Smooth muscle cell (in vitro differentiated cells): ENCODE measurements at regions not wholly inside any gene's neighbourhood (a gene's known extent, or its start where the extent isn't known, plus 50 kb on each side); places are given as distances from the start of the nearest gene placed in this dataset.

Source experiments
- DNase-seq: peaks from one replicate; lab custom pipeline; 2025; ENCODE audit not compliant: unreplicated experiment; lab: John Stamatoyannopoulos, UW
- H2AFZ ChIP-seq: fragments of 200-600 bp; sonication (generic); 2 replicates; pipeline ENCODE4 v1.6.0; 2016; ENCODE audit warnings: antibody characterized with exemption, low read depth, mild to moderate bottlenecking
- H3F3A ChIP-seq: fragments of 200-600 bp; sonication (generic); 2 replicates; pipeline ENCODE4 v1.6.0; 2017; ENCODE audit warnings: antibody characterized with exemption, low read depth
- H3K27ac ChIP-seq: fragments of 200-600 bp; sonication (generic); 2 replicates; pipeline ENCODE4 v1.5.1; 2016; ENCODE audit warnings: low read depth, mild to moderate bottlenecking
- H3K27me3 ChIP-seq: fragments of 200-600 bp; sonication (generic); 2 replicates; pipeline ENCODE4 v1.6.1; 2016; ENCODE audit warnings: low read depth, mild to moderate bottlenecking
- H3K36me3 ChIP-seq: fragments of 200-600 bp; sonication (generic); 2 replicates; pipeline ENCODE4 v1.5.1; 2016; ENCODE audit warnings: low read depth
- H3K4me1 ChIP-seq: fragments of 200-600 bp; sonication (generic); 2 replicates; pipeline ENCODE4 v1.5.1; 2016; ENCODE audit warnings: low read depth
- H3K4me2 ChIP-seq: fragments of 200-600 bp; sonication (generic); 2 replicates; pipeline ENCODE4 v1.6.0; 2016; ENCODE audit warnings: mild to moderate bottlenecking
- H3K4me3 ChIP-seq: fragments of 200-600 bp; sonication (generic); 2 replicates; pipeline ENCODE4 v1.5.1; 2016; ENCODE audit warnings: mild to moderate bottlenecking
- H3K79me2 ChIP-seq: fragments of 200-600 bp; sonication (generic); 2 replicates; pipeline ENCODE4 v1.6.0; 2016; ENCODE audit warnings: low read depth, mild to moderate bottlenecking
- H3K9ac ChIP-seq: fragments of 200-600 bp; sonication (generic); 2 replicates; pipeline ENCODE4 v1.6.0; 2016; ENCODE audit warnings: low read depth
- H3K9me3 ChIP-seq: fragments of 200-600 bp; sonication (generic); replicated peaks from 2 replicates; pipeline ENCODE4 v1.5.1; 2016; ENCODE audit warnings: low read depth
- H4K20me1 ChIP-seq: fragments of 200-600 bp; sonication (generic); 2 replicates; pipeline ENCODE4 v1.6.0; 2016; ENCODE audit warnings: low read depth
- WGBS: methylation state at CpG from one replicate; pipeline ENCODE4 v1.1.7; 2016; ENCODE audit warnings: low lambda C conversion rate; 5-methylcytosine and 5-hydroxymethylcytosine counted together
- TF ChIP-seq, protein P1 (sequence below): fragments of 200-600 bp; sonication (generic); IDR thresholded peaks from 2 replicates; pipeline ENCODE4 v1.5.1; 2017; ENCODE audit warnings: borderline replicate concordance, mild to moderate bottlenecking, antibody characterized with exemption; ENCODE audit not compliant: insufficient read depth, poor library complexity, severe bottlenecking

DNA sequence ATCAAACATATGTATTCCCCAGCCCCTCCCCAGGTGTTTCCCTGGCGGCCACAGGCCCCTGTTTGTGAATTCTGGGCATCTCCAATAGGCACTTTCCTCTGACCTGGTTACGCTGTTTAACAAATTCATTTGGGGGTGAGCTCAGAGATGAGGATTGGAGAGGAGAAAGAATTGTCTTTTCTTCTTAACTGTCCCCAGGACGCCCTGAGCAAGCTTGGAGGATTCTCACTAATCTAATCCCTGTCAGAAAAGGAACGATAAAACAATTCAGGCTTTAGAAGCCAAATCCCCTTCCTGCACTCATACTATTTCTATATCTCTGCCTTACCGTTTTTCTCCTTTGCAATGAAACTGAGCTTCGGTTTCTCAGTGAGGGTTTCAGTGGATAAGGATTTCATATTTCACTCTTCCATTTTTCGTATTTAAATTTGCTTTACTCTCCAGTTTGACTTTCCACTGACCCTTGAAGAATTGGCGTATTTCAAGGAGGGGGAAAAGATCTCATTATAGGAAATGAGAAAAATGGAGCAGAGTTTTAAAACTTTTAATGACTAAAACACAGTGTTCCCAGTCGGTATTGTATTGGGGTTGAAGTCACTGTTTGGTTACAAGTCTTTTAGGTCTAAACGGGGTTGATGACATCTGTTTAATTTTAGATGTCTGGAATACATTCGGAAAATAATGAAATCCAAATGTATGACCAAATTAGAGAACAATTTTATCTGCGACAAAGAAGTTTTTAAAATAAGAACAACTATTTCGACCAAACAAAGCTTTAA is 180.1 kb downstream of the MACROH2A1 start:
- H3K4me1 ChIP-seq: peaks cover 10% of the 10 kb centered on the region
- no peaks in the 10 kb centered on the region for H3K9me3 ChIP-seq
- no peaks in the 10 kb centered on the region for H3F3A ChIP-seq
- H3K4me2 ChIP-seq: no peak overlapping the region
- H3K4me3 ChIP-seq: no peak overlapping the region
- TF ChIP-seq, protein P1, sequence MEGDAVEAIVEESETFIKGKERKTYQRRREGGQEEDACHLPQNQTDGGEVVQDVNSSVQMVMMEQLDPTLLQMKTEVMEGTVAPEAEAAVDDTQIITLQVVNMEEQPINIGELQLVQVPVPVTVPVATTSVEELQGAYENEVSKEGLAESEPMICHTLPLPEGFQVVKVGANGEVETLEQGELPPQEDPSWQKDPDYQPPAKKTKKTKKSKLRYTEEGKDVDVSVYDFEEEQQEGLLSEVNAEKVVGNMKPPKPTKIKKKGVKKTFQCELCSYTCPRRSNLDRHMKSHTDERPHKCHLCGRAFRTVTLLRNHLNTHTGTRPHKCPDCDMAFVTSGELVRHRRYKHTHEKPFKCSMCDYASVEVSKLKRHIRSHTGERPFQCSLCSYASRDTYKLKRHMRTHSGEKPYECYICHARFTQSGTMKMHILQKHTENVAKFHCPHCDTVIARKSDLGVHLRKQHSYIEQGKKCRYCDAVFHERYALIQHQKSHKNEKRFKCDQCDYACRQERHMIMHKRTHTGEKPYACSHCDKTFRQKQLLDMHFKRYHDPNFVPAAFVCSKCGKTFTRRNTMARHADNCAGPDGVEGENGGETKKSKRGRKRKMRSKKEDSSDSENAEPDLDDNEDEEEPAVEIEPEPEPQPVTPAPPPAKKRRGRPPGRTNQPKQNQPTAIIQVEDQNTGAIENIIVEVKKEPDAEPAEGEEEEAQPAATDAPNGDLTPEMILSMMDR: no peak
- no peak overlapping the region for H3K9ac ChIP-seq
- no peaks in the 10 kb centered on the region for H3K79me2 ChIP-seq
- no peak overlapping the region for H2AFZ ChIP-seq
- WGBS: 95% methylated on average over 13 of the region's 13 CpGs
- H3K27me3 ChIP-seq: no peaks in the 10 kb centered on the region
- no peaks in the 10 kb centered on the region for H3K36me3 ChIP-seq
- H3K27ac ChIP-seq: no peak overlapping the region
- DNase-seq: no peak
- no peaks in the 10 kb centered on the region for H4K20me1 ChIP-seq

DNA sequence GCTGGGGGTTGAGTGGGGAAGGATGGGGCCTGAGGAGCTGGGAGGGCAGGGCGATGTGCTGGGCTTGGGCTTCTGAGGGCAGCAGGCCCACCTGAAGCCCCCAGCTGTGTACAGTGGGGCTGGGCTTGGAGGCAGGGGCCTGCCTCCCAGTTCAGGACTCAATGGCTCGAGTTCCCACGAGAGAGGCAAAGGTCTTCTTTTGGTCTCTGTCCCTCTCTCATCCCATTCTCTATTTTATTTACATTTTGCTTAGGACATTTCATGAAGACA is 180.6 kb downstream of the MACROH2A1 start:
- Histone ChIP-seq H3K9ac (no peak overlapping the region), H3K9me3 (no peaks in the 10 kb centered on the region), H3K79me2 (no peaks in the 10 kb centered on the region), H2AFZ (no peak overlapping the region), H3K4me3 (no peak overlapping the region), H3F3A (no peaks in the 10 kb centered on the region), H3K4me1 (peaks cover 10% of the 10 kb centered on the region), H4K20me1 (no peaks in the 10 kb centered on the region), H3K4me2 (no peak overlapping the region), H3K27ac (no peak overlapping the region), H3K36me3 (no peaks in the 10 kb centered on the region), H3K27me3 (no peaks in the 10 kb centered on the region)
- TF ChIP-seq, protein P1: no peak
- 100% methylated on average over 2 of the region's 3 CpGs for WGBS
- DNase-seq: no peak

DNA sequence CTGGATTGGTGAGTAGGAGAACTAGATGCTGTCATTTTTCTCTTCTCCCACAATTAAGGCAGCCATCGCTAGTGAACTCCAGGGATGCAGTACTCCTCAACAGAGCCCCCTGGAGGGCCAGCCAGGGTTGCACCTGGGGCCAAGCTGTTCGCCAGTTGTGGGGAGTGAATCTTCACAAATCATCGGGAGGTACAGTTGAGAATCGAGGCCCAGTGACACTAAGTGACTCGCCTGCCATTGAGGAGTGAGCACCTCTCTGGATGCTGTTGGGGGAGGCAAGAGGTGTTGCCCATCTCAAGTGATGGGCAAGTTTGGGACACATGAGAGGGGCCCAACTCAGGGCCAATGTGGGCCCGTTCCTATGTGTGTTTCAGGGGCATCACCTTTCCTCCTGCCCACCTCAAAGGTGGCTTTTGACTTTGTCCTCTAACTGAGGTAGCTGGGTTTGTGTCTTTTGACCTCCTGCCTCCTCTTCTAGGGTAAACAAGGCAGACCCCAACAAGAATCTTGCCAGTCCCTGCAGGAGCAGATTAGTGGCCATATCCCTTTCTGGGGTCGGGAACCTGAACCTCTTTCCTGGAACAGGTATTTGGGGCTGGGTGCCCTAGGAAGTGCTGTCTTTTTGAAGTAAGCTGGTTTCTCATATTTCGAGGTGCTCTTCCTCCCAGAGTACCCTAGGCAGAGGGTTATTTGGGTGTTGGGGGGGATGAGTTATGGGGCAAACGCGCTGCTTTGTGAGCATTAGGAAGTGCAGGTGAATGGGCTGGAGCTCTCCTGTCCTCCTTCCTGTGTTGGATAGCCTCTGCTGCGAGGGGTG is 181.2 kb downstream of the MACROH2A1 start:
- no peaks in the 10 kb centered on the region for H3K9me3 ChIP-seq
- no peak overlapping the region for H3K4me2 ChIP-seq
- DNase-seq: no peak
- H3K27me3 ChIP-seq: no peaks in the 10 kb centered on the region
- no peak overlapping the region for H3K4me3 ChIP-seq
- no peaks in the 10 kb centered on the region for H3K36me3 ChIP-seq
- H3K79me2 ChIP-seq: no peaks in the 10 kb centered on the region
- H2AFZ ChIP-seq: no peak overlapping the region
- no peaks in the 10 kb centered on the region for H4K20me1 ChIP-seq
- no peak overlapping the region for H3K27ac ChIP-seq
- H3K4me1 ChIP-seq: peaks cover 10% of the 10 kb centered on the region
- 97% methylated on average over 11 of the region's 11 CpGs for WGBS
- TF ChIP-seq, protein P1: no peak
- H3F3A ChIP-seq: no peaks in the 10 kb centered on the region
- H3K9ac ChIP-seq: no peak overlapping the region
